Gastroesophageal sphincter (tissue), 4 donors: ENCODE measurements at regions not wholly inside any gene's neighbourhood (a gene's known extent, or its start where the extent isn't known, plus 50 kb on each side); places are given as distances from the start of the nearest gene placed in this dataset.

Experiments used
- ATAC-seq: fragments of 150-250 bp; one replicate; pipeline ENCODE4 v1.9.1; 2016; ENCODE audit warnings: mild to moderate bottlenecking, moderate library complexity
- H3K27ac ChIP-seq, 4 donors: fragments of 200-600 bp; sonication (generic) in 3 of 4; 1 replicate in 3 of 4; 2 replicates in 1 of 4; pipeline ENCODE4 v1.5.1; 2016 to 2019
- H3K27me3 ChIP-seq: fragments of 200-600 bp; sonication (generic); one replicate; pipeline ENCODE4 v1.5.1; 2019
- H3K36me3 ChIP-seq, 2 donors: fragments of 200-600 bp; sonication (generic); one replicate each; pipeline ENCODE4 v1.5.1; 2019; ENCODE audit warnings: control low read depth in 1 of 2
- H3K4me1 ChIP-seq, 3 donors: fragments of 200-600 bp; sonication (generic); 1 replicate in 2 of 3; 2 replicates in 1 of 3; pipeline ENCODE4 v1.5.1; 2016 to 2019; ENCODE audit warnings: control low read depth in 2 of 3
- H3K4me3 ChIP-seq, 2 donors: fragments of 200-600 bp; sonication (generic); one replicate each; pipeline ENCODE4 v1.5.1; 2019; ENCODE audit warnings: mild to moderate bottlenecking in 1 of 2, moderate library complexity in 1 of 2
- H3K9me3 ChIP-seq, 3 donors: fragments of 200-600 bp; sonication (generic); one replicate each; pipeline ENCODE4 v1.5.1; 2017 to 2019; ENCODE audit warnings: control low read depth in 2 of 3
- EP300 ChIP-seq: sonication (generic); formaldehyde crosslinking; IDR thresholded peaks from one replicate; pipeline ENCODE4 v1.6.1; 2017; ENCODE audit warnings: antibody characterized with exemption, mild to moderate bottlenecking
- POLR2A ChIP-seq, 2 donors: fragments of 450-650 bp; IDR thresholded peaks; one replicate each; pipeline ENCODE4 v1.6.1; 2017; ENCODE audit warnings: antibody characterized with exemption in 2 of 2, mild to moderate bottlenecking in 2 of 2, moderate library complexity in 1 of 2
- POLR2AphosphoS5 ChIP-seq: sonication (generic); formaldehyde crosslinking; IDR thresholded peaks from one replicate; pipeline ENCODE4 v1.6.1; 2017; ENCODE audit warnings: antibody characterized with exemption
- WGBS, 2 donors: methylation state at CpG; one replicate each; pipeline ENCODE4 v1.1.5; 2018; ENCODE audit warnings: low coverage in 1 of 2; 5-methylcytosine and 5-hydroxymethylcytosine counted together
- TF ChIP-seq, protein P1 (sequence below), 4 experiments: fragments of 200-600 bp in 2 of 4; fragments of 450-650 bp in 2 of 4; sonication (generic) in 1 of 4; IDR thresholded peaks; one replicate each; pipeline ENCODE4 v1.5.1; 2017 to 2019; ENCODE audit warnings: antibody characterized with exemption in 4 of 4, mild to moderate bottlenecking in 2 of 4, moderate library complexity in 2 of 4

DNA sequence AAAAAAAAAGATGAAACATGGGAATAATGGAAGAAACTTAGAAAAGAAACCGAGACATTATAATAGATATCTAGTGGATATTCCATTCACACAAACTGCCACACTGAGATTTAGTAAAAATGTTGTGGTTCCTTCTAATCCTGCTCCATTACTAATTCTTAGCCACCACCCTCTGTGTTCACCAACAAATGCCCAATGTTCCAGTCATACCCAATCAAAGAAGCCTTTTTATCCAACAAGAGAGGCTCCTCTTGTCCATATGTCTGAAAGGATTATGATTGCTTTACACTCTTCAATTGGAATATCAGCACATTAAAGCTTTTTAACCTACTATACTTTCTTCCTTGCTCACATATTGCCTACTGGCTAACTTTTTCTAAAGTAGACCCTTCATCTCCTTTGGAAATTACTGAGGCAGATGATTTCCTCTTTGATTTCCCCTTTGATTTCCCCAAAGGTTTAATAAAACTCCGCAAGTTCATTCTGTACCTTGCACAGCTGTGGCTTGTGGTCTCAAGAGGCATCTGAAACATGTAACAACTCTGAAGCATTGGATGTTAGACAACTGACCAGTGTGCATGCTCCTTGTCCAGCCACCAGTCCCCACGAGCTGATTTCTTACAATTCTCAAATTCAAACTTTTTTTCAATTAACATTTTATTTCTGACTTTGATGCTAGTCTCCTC, 305.6 kb upstream of the LYPLAL1 start:
- Histone ChIP-seq H3K36me3 (no peaks in the 10 kb centered on the region), H3K27me3 (no peaks in the 10 kb centered on the region), H3K27ac (no peak overlapping the region), H3K4me1 (no peaks in the 10 kb centered on the region), H3K4me3 (no peak overlapping the region), H3K9me3 (no peaks in the 10 kb centered on the region)
- ATAC-seq, result no peak
- 61 to 67% methylated on average over 2 to 3 of the region's 3 CpGs for WGBS, 2 donors
- TF ChIP-seq POLR2A (IDR thresholded peaks at IDR 0.05), result no peak
- TF ChIP-seq, protein P1, sequence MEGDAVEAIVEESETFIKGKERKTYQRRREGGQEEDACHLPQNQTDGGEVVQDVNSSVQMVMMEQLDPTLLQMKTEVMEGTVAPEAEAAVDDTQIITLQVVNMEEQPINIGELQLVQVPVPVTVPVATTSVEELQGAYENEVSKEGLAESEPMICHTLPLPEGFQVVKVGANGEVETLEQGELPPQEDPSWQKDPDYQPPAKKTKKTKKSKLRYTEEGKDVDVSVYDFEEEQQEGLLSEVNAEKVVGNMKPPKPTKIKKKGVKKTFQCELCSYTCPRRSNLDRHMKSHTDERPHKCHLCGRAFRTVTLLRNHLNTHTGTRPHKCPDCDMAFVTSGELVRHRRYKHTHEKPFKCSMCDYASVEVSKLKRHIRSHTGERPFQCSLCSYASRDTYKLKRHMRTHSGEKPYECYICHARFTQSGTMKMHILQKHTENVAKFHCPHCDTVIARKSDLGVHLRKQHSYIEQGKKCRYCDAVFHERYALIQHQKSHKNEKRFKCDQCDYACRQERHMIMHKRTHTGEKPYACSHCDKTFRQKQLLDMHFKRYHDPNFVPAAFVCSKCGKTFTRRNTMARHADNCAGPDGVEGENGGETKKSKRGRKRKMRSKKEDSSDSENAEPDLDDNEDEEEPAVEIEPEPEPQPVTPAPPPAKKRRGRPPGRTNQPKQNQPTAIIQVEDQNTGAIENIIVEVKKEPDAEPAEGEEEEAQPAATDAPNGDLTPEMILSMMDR (IDR thresholded peaks at IDR 0.05), result no peak
- TF ChIP-seq POLR2AphosphoS5, result no peak
- no peak for TF ChIP-seq EP300

DNA sequence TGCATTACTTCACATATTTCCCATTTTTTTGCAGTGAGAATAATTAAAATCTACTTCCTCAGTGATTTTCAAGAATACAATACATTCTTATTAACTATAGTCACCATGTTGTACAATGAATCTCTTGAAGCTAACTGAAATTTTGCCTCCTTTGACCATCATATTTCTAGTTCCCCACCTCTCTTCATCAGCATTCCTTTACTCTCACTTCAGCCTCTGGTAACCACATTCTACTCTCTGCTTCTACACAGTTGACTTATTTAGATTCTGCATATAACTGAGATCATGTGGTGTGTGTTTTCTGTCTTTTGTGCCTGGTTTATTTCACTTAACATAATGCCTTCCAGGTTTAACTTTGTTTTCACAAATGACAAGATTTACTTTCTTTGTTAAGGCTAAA, 304.4 kb upstream of the LYPLAL1 start:
- TF ChIP-seq, protein P1 (IDR thresholded peaks at IDR 0.05), result no peak
- TF ChIP-seq POLR2AphosphoS5, result no peak
- no peak for TF ChIP-seq POLR2A (IDR thresholded peaks at IDR 0.05)
- no peak for TF ChIP-seq EP300
- ATAC-seq, result no peak
- Histone ChIP-seq H3K27me3 (no peaks in the 10 kb centered on the region), H3K36me3 (no peaks in the 10 kb centered on the region), H3K4me1 (no peaks in the 10 kb centered on the region), H3K9me3 (no peaks in the 10 kb centered on the region), H3K4me3 (no peak overlapping the region), H3K27ac (no peak overlapping the region)

DNA sequence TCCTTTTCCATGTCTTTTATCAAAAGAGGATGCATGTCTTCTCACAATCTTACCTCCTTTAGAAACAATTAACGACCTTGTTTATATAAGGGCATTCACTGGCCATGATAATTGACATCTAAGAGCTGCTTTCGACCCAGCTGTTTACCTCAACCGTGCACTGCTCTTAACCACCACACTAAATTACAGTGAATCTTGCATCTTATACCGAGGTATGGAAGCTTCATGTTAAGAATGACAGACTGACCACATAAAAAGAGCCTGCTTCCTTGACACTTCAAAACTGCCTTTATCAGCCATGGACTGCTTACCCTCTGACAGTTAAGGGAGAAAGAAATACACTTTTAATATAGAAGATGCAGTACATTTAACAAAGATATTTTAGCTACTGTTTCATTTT, 301.7 kb upstream of the LYPLAL1 start:
- Histone ChIP-seq H3K27me3 (no peaks in the 10 kb centered on the region), H3K4me3 (no peak overlapping the region), H3K4me1 (no peaks in the 10 kb centered on the region), H3K36me3 (no peaks in the 10 kb centered on the region), H3K27ac (no peak overlapping the region), H3K9me3 (no peaks in the 10 kb centered on the region)
- ATAC-seq, result no peak
- WGBS, 2 donors, result 42 to 53% methylated on average over 3 to 4 of the region's 4 CpGs
- TF ChIP-seq POLR2AphosphoS5 (no peak), EP300 (no peak), POLR2A (IDR thresholded peaks at IDR 0.05) (no peak)
- TF ChIP-seq, protein P1 (IDR thresholded peaks at IDR 0.05), result no peak

DNA sequence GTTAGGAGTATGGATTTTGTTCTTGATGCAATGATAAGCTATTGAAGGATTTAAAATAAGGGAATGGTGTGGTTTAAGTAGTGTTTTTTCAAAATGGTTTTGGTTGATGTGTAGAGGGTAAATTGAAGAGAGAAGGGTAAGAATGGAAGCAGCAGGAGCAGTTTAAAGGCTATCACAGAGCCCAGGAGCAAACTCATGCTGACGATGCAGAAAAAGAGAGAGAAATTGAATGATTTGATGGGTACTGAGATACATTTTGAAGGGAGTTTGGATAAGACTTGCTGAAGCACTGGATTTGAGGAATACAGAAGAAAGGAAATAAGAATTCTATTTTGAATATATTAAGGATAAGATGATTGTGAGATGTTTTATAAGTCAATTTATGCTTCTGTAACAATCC, 300.8 kb upstream of the LYPLAL1 start:
- no peaks in the 10 kb centered on the region for H3K4me1 ChIP-seq
- H3K9me3 ChIP-seq, result no peaks in the 10 kb centered on the region
- no peak overlapping the region for H3K4me3 ChIP-seq
- TF ChIP-seq, protein P1 (IDR thresholded peaks at IDR 0.05), result no peak
- TF ChIP-seq EP300 (no peak), POLR2AphosphoS5 (no peak), POLR2A (IDR thresholded peaks at IDR 0.05) (no peak)
- 89 to 100% methylated on average over 1 of the region's 1 CpG for WGBS, 2 donors
- ATAC-seq, result no peak
- H3K27me3 ChIP-seq, result no peaks in the 10 kb centered on the region
- no peak overlapping the region for H3K27ac ChIP-seq
- H3K36me3 ChIP-seq, result no peaks in the 10 kb centered on the region

DNA sequence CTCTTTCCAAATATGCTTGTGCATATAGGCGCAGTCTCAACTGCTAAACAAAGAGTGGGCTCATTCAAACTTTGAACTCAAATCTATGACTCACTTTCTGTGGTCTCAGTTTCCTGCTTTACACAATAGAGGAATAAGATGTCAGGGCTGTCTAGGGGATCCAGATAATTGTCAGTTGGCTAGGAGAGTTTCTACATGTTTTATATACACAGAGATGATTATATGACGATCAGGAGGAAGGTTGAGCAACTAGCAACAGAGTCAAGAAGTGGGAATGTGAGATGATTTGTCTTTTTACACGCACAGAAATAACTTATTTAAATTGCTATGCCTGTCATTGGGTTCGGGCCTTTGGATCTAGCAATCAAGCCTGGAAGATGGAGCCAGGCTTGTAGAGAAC, 299.4 kb upstream of the LYPLAL1 start:
- Histone ChIP-seq H3K4me3 (no peak overlapping the region), H3K36me3 (no peaks in the 10 kb centered on the region), H3K27me3 (no peaks in the 10 kb centered on the region), H3K4me1 (no peaks in the 10 kb centered on the region), H3K27ac (no peak overlapping the region), H3K9me3 (no peaks in the 10 kb centered on the region)
- no peak for ATAC-seq
- 73 to 78% methylated on average over 3 to 4 of the region's 4 CpGs for WGBS, 2 donors
- TF ChIP-seq, protein P1 (IDR thresholded peaks at IDR 0.05), result no peak
- no peak for TF ChIP-seq POLR2A (IDR thresholded peaks at IDR 0.05)
- no peak for TF ChIP-seq EP300
- TF ChIP-seq POLR2AphosphoS5, result no peak
